Neural progenitor cell (in vitro differentiated cells): ENCODE measurements at regions not wholly inside any gene's neighbourhood (a gene's known extent, or its start where the extent isn't known, plus 50 kb on each side); places are given as distances from the start of the nearest gene placed in this dataset.

ENCODE experiments used
- CTCF ChIP-seq: fragments of 200-600 bp; sonication (generic); IDR thresholded peaks from 2 replicates; pipeline ENCODE4 v1.5.1; 2017; ENCODE audit warnings: antibody characterized with exemption, mild to moderate bottlenecking
- EZH2 ChIP-seq: fragments of 200-600 bp; sonication (generic); IDR thresholded peaks from 2 replicates; pipeline ENCODE4 v1.6.1; 2017; ENCODE audit warnings: antibody characterized with exemption, mild to moderate bottlenecking, moderate library complexity
- EZH2phosphoT487 ChIP-seq: fragments of 200-600 bp; sonication (generic); IDR thresholded peaks from 2 replicates; pipeline ENCODE4 v1.6.1; 2017; ENCODE audit warnings: antibody characterized with exemption

- no peak for TF ChIP-seq CTCF
- TF ChIP-seq EZH2, result no peak
- no peak for TF ChIP-seq EZH2phosphoT487
Observed at GRCh38 chr3:59192473-59192872, 142.6 kb upstream of the CFAP20DC start.
